SU-DHL-6 (cell line): ENCODE measurements at regions not wholly inside any gene's neighbourhood (a gene's known extent, or its start where the extent isn't known, plus 50 kb on each side); places are given as distances from the start of the nearest gene placed in this dataset.

Source experiments
- H2AFZ ChIP-seq: fragments of 200-600 bp; sonication (generic); 2 replicates; pipeline ENCODE4 v1.6.1; 2014; ENCODE audit warnings: low read depth, mild to moderate bottlenecking, moderate library complexity, mixed read lengths, antibody characterized with exemption, low read length; ENCODE audit not compliant: severe bottlenecking
- H3F3A ChIP-seq: fragments of 200-600 bp; shearing (Covaris generic); 2 replicates; pipeline ENCODE4 v1.6.0; 2016; ENCODE audit warnings: antibody characterized with exemption, mild to moderate bottlenecking; ENCODE audit not compliant: insufficient read depth
- H3K27ac ChIP-seq: fragments of 200-600 bp; sonication (generic); 2 replicates; pipeline ENCODE4 v1.5.1; 2016; ENCODE audit warnings: low read depth, mild to moderate bottlenecking, low read length, moderate library complexity, mixed read lengths
- H3K27me3 ChIP-seq: fragments of 200-600 bp; sonication (generic), shearing (Covaris generic); 2 replicates; pipeline ENCODE4 v1.6.0; 2014; ENCODE audit warnings: mild to moderate bottlenecking, low read length
- H3K36me3 ChIP-seq: fragments of 200-600 bp; sonication (generic); 2 replicates; pipeline ENCODE4 v1.6.1; 2014; ENCODE audit warnings: mild to moderate bottlenecking, low read length, mixed read lengths
- H3K4me2 ChIP-seq: fragments of 300-600, 200-600 bp; shearing (Covaris generic), sonication (generic); 2 replicates; pipeline ENCODE4 v1.6.0; 2014; ENCODE audit warnings: low read length, low read depth, mild to moderate bottlenecking; ENCODE audit not compliant: poor library complexity, severe bottlenecking
- H3K4me3 ChIP-seq: fragments of 200-600 bp; sonication (generic); 2 replicates; pipeline ENCODE4 v1.5.1; 2014; ENCODE audit warnings: antibody characterized with exemption, low read length, mild to moderate bottlenecking, mixed read lengths; ENCODE audit not compliant: insufficient read depth, poor library complexity, severe bottlenecking
- H3K79me2 ChIP-seq: fragments of 200-600 bp; sonication (generic); 2 replicates; pipeline ENCODE4 v1.6.1; 2014; ENCODE audit warnings: mild to moderate bottlenecking, low read length, moderate library complexity; ENCODE audit not compliant: insufficient read depth
- H3K9ac ChIP-seq: fragments of 200-600 bp; sonication (generic); 2 replicates; pipeline ENCODE4 v1.7.0; 2014; ENCODE audit warnings: mild to moderate bottlenecking, low read length
- H3K9me2 ChIP-seq: fragments of 200-600 bp; sonication (generic); replicated peaks from 2 replicates; pipeline ENCODE4 v1.6.1; 2014; ENCODE audit warnings: low read length; ENCODE audit not compliant: insufficient read depth
- H3K9me3 ChIP-seq: fragments of 200-600 bp; sonication (generic); 2 replicates; pipeline ENCODE4 v1.6.1; 2014; ENCODE audit warnings: low read length, mixed read lengths; ENCODE audit not compliant: insufficient read depth
- H4K20me1 ChIP-seq: fragments of 200-600 bp; sonication (generic); 2 replicates; pipeline ENCODE4 v1.6.1; 2014; ENCODE audit warnings: low read depth, mild to moderate bottlenecking, antibody characterized with exemption, low read length, moderate library complexity, mixed read lengths
- EZH2phosphoT487 ChIP-seq: fragments of 200-600 bp; sonication (generic), shearing (Covaris generic); conservative IDR thresholded peaks from 2 replicates; pipeline ENCODE4 v1.6.1; 2018; ENCODE audit warnings: mild to moderate bottlenecking, antibody characterized with exemption, low read length, moderate library complexity, mixed read lengths
- TF ChIP-seq, protein P1 (sequence below): fragments of 200-600 bp; sonication (generic); IDR thresholded peaks from one replicate; pipeline ENCODE4 v1.5.1; 2017; ENCODE audit warnings: antibody characterized with exemption, mild to moderate bottlenecking, low read length, moderate library complexity; ENCODE audit not compliant: insufficient read depth, poor library complexity, severe bottlenecking

DNA sequence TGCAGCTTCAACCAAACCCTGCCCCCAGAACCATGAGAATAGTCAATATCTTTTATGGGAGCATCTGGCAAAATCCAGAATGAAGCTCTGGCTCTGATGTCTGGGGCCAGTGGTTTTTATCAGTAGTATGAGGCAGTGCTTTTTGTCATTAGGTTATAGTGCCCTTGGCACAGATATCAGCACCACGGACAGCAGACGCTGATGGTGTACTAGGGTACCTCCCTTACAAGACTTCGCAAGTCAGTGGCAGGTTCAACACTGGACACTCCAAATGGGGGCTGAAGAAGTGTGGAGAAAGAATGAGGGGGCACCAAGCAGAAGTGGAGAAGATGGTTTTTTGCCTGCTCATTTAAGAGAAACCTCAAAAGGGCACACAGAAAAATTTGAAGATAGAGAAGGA, 68.2 kb upstream of the E2F7 start:
- no peaks in the 10 kb centered on the region for H3K27me3 ChIP-seq
- H3K4me2 ChIP-seq = no peak overlapping the region
- H2AFZ ChIP-seq = no peak overlapping the region
- H4K20me1 ChIP-seq = no peaks in the 10 kb centered on the region
- no peak overlapping the region for H3K4me3 ChIP-seq
- no peaks in the 10 kb centered on the region for H3F3A ChIP-seq
- no peaks in the 10 kb centered on the region for H3K9me3 ChIP-seq
- no peak overlapping the region for H3K9ac ChIP-seq
- no peak for TF ChIP-seq EZH2phosphoT487
- TF ChIP-seq, protein P1, sequence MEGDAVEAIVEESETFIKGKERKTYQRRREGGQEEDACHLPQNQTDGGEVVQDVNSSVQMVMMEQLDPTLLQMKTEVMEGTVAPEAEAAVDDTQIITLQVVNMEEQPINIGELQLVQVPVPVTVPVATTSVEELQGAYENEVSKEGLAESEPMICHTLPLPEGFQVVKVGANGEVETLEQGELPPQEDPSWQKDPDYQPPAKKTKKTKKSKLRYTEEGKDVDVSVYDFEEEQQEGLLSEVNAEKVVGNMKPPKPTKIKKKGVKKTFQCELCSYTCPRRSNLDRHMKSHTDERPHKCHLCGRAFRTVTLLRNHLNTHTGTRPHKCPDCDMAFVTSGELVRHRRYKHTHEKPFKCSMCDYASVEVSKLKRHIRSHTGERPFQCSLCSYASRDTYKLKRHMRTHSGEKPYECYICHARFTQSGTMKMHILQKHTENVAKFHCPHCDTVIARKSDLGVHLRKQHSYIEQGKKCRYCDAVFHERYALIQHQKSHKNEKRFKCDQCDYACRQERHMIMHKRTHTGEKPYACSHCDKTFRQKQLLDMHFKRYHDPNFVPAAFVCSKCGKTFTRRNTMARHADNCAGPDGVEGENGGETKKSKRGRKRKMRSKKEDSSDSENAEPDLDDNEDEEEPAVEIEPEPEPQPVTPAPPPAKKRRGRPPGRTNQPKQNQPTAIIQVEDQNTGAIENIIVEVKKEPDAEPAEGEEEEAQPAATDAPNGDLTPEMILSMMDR = no peak
- no peaks in the 10 kb centered on the region for H3K36me3 ChIP-seq
- H3K27ac ChIP-seq = no peak overlapping the region
- H3K9me2 ChIP-seq = 0 out of 2 replicates have a peak, but pooled peaks cover 3% of the 10 kb centered on the region
- no peaks in the 10 kb centered on the region for H3K79me2 ChIP-seq

DNA sequence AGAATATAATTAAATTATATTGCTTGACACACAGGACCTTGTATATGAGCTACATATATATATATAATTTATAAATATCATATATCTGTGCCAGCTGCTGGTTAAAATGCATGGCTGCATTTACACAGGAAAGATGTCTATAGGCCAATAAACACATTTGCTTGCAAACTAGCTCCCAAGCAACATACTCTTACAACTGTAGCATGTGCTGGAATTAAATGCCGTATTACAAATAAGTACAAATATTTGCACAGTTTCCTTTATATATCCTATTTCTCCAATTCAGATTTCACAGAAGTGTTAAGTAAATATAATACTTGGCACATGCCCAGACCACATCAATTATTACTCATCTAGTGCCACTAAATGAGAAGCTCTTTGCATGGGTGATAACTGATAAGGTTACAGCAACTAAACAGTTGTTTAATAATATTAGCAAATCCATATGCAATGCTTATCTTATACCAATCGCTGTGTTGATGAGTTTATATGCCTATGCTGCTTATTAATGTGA, 66.7 kb upstream of the E2F7 start:
- TF ChIP-seq, protein P1 = no peak
- no peak for TF ChIP-seq EZH2phosphoT487
- H3K27me3 ChIP-seq = no peaks in the 10 kb centered on the region
- no peaks in the 10 kb centered on the region for H4K20me1 ChIP-seq
- no peaks in the 10 kb centered on the region for H3K79me2 ChIP-seq
- H3K9me3 ChIP-seq = no peaks in the 10 kb centered on the region
- no peak overlapping the region for H3K27ac ChIP-seq
- no peaks in the 10 kb centered on the region for H3F3A ChIP-seq
- H3K9ac ChIP-seq = no peak overlapping the region
- no peaks in the 10 kb centered on the region for H3K36me3 ChIP-seq
- no peak overlapping the region for H3K4me3 ChIP-seq
- no peak overlapping the region for H2AFZ ChIP-seq
- 0 out of 2 replicates have a peak, but pooled peaks cover under 1% of the 10 kb centered on the region for H3K9me2 ChIP-seq
- no peak overlapping the region for H3K4me2 ChIP-seq

DNA sequence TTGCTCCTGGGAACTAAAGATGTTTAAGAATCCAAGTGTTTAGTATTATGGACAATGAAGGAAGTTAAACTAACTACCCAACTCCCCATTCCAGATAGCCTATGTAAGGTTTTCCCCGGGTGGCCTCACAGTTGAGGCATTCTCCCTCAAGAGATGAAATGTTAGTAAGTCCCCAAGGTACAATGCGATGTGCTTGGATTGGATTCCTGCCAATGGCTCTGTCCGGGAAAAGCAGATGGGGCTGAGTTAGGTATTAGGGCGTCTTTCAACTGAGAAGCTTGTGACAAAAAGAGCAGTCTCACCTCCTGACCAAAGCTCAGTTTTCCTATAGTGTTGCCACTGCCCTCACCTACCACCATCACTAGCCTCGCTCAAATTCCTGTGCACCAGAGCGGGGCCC, 64.8 kb upstream of the E2F7 start:
- H3K36me3 ChIP-seq = no peaks in the 10 kb centered on the region
- H3K9ac ChIP-seq = no peak overlapping the region
- no peaks in the 10 kb centered on the region for H3K27me3 ChIP-seq
- H3K4me3 ChIP-seq = no peak overlapping the region
- no peak overlapping the region for H3K4me2 ChIP-seq
- no peaks in the 10 kb centered on the region for H4K20me1 ChIP-seq
- H2AFZ ChIP-seq = no peak overlapping the region
- no peaks in the 10 kb centered on the region for H3F3A ChIP-seq
- H3K79me2 ChIP-seq = no peaks in the 10 kb centered on the region
- no peak overlapping the region for H3K27ac ChIP-seq
- TF ChIP-seq, protein P1 = no peak
- no peak for TF ChIP-seq EZH2phosphoT487
- no peaks in the 10 kb centered on the region for H3K9me3 ChIP-seq
- no peaks in the 10 kb centered on the region for H3K9me2 ChIP-seq
